SW480 (cell line): ENCODE measurements at regions not wholly inside any gene's neighbourhood (a gene's known extent, or its start where the extent isn't known, plus 50 kb on each side); places are given as distances from the start of the nearest gene placed in this dataset.
"Not testable (repeated sequence)": the region's sequence is repeated elsewhere in the genome, so short reads cannot be mapped to it uniquely, and the experiment has no call there.

Experiments
- DNase-seq: peaks from one replicate; pipeline ENCODE4 v3.0.0-alpha.2; 2016; ENCODE audit warnings: low spot score

DNA sequence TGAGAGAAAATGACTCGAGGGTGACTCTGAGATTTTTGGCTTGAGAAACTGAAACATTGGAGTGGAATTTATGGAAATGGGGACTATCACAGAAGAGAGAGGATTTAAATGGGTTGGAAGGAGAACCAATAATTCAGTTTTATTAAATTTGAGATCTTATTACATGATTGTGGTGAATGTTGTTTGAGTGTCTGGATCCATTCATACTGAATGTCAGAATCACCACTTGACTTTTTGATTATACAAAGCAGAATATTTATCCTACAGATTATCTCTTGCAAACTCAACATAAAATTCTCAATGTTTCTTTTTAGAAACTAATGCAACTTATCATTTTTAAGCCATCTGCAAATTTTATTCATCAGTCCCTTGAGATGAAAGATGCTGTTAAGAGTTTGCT is 332.8 kb downstream of the CNTN3 start:
- DNase-seq: no peak

DNA sequence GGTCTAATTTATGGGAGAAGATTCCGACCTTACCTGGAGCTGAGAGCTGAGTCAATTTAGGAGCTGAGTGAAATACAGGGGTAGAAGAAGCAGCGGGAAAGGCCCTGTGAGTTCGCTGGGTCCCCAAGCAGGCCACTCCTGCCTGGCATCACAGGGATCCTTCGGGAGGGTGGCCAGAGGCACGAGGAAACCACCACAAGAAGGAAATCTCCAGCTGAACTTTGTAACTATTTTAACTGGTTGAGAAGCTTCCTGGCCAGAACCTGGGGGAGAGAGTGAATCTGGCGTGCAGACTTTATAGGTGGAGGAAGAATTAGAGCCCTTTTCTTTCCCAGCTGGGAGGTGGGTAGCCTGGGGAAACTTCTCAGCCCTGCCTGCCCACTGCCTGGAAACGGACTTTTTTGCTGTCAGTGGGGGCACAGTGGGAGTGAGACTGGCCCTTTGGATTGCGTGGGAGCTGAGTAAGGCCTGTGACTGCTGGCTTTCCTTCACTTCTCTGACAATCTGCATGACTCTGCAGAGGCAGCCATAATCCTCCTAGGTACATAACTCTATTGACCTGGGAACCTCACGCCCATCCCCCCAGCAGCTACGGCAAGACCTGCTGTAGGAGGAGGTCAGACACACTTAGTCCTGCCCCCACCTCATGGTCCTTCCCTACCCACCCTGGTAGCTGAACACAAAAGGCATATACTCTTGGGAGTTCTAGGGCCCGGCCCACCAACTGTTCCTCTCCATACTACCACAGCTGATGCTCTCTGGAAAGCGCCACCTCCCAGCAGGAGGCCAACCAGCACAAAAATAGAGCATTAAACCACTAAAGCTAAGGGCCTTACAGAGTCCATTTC is 340.7 kb downstream of the CNTN3 start:
- DNase-seq: no peak

DNA sequence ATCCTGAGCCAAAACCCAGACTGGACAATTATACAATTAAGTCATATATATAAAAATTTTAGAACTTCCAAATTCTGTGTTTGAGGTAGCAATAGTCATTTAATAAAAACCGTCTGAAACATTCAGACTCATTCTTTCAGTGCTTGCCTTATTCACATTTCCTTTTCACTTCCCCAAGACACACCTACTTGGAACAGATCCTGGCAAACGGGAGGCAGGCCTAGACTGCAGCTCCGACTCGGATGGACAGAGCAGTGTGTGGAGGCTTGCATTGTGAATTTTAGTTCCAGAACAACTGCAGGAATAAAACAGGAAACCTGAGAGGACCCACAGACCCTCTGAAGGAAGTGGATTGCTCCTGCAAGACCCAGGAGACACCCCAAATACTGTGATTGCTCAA is 341.4 kb downstream of the CNTN3 start:
- no peak for DNase-seq

DNA sequence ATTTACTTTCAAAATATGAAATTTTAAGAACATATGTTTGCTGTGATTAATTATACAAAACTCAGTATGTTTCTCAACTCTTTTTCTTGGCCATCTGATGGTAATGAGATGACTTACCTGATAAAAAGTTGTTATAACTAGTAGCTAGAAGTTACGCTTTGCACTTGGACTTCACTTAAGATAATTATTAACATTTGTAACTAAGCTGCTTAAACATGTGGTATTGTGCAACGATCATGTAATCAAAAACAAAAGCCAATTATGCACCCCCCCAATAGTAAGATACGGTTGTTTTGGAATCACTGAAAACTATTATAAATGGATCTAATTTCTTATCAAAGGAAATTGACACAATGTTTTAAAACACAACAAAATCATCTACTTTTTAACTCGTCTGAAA is 342.9 kb downstream of the CNTN3 start:
- no peak for DNase-seq

DNA sequence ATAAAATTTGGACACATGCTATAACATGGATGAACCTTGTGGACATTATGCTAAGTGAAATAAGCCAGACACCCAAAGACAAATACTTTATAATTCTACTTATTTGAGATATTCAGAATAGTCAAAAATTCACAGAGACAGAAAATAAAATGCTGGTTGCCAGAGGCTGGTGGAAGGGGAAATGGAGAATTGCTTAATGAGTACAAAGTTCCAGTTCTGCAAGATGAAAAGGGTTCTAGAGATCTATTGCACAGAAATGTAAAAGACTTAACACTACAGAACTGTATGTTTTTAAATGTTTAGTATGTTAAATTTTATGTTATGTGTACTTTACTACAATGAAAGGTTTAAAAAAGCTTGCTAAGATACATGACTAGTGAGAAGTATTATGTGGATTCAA is 344.8 kb downstream of the CNTN3 start:
- DNase-seq: no peak

DNA sequence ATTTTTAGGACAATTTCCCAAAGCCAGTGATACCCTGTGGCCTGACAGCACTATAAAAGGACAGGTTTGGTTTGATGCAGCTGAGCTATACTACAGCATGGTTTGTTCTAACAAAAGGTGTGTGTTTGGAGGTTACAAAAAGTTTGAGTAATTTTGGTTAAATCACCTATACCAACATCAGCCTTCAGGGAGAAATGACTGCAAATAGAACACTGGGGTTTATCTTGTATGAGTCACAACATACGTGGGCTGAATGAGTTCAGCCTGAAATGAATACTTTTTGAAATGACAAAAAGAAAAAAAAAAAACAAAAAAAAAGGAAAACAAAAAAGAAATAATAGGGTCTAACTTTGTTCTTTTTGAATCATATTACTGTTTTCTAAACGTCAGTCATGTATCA is 345.7 kb downstream of the CNTN3 start:
- DNase-seq: no peak

DNA sequence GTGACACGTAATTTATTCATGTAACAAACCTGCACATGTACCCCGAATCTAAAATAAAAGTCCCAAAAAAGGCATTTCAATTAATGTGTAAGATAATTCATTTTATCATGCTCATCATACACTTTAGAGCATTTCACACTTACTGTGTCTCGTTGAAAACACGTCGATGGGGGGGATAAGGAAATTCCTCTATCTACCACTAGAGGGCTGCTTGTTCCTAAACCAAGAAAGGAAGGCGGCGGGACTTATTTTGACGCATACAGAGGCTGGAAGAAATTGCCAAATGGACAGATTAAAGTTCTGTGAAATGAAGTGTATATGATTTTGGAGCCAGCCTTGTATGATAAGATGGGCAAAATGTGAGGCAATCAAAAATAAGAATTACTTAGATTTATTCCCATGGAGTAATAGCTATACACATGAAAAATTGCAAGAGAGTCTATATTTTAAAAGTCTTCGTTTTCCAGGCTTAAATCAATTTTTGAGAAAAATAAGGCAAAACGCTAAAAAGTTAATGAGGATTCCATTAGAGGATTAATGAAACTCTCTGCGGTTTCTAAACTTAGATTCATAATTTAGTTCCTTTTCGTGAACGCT is 346.8 kb downstream of the CNTN3 start:
- peak; percentile 59 for DNase-seq

DNA sequence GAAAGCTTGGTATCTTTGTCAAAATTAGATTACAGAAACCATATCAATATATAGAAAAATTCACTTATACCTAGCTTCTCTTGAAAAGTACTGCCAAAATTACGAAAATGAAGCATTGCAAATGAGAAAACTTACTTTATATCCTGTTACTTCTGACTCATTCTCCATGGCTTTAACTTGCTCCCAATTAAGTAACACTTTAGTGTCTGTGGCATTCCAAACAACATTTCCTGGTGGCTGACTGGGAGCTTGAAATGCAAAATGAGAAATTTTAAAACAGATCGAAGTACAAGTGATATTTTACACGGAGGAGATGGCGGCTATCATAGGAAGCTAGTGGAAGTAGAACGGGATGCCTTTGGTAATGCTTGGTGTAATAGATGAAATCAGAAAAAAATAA is 347.3 kb downstream of the CNTN3 start:
- no peak for DNase-seq

DNA sequence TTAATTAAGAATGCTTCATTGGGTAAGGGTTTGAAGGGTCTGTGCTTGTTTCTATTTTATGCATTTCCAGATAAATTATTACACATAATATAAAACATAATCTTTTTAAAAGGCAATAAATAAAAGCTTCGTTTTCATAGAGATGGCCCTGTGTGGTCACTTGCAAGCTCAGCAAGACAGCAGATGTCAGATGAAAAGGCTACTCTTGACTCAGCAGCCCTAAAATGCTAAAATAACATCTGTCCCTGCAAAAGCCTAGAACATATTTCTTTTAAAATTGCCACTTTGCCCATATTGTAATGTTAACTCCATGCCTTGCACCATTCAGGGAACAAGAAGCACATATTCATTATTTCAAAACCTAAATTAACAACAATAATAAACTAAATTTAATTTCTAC is 349.4 kb downstream of the CNTN3 start:
- no peak for DNase-seq

DNA sequence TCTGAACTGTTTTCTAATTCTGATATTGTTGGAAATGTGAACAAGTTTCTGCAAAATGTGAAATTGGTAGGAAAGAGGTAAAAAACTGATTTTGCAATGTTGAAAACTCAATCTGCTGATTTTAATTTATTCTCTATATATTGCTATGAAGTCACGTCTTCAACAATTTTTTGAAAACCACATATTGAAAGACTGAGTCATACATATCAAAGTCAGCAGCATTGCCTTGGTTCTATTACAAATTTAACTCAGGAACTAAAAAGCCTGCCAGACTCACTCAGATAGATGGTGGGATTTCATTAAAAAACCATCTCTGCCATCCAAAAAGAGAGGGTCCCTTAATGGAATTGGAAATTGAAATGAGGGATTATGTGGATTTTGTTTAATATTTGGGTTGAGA is 351.4 kb downstream of the CNTN3 start:
- DNase-seq: no peak

DNA sequence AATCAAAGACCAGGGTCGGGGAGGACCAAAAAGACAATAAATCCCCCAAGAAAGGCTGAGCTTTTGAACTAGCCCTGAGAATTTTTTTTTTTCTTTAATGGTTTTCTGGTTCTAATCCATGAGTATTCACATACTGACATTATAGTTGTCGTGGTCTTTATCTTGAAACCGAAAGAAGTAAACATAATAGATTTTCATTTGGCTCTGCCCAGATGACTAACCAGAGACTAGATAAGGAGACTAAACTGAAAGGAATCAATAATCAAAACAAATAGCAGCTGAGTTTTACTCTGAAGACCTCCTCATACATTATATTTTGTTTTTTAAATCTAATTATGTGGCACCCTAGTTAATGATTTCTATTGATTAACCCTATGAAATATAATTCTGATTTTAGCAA is 381.4 kb downstream of the CNTN3 start:
- DNase-seq: no peak

DNA sequence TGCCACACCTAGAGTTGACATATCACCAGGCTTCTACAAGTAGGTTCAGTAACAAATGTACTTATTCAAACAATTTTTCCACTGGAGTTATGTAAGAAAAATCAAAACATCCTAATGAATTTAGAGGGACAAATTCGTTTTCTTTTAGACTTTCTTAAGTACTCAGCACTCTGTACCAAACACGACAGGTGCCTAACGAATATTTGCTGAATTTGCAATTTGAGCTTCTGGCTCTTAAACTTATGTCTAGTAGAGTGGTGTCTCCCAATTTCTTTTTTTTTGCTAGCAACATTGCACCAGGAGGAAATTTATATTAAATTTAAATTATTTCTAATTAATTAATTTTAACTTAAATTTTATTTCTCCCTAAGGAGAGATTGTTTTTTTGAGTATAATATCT is 397.0 kb downstream of the CNTN3 start:
- DNase-seq: no peak

DNA sequence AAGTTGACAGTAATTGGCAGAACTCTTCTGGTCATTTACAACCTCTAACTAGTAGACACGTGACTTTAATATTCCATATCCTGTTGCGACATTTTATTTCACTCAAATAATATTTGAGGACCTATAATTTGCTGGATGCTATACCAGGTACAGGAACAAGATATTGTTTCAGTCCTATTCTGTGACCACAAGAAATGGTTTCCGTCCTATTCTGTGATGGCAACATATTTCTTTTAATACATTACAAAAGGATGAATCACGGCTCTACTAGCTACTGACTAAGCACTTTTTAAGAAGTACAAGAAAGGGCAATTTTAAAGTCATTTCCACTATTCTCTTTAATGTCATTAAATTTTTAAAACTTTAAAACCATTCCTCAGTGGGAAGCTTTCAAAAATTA is 400.2 kb downstream of the CNTN3 start:
- no peak for DNase-seq

DNA sequence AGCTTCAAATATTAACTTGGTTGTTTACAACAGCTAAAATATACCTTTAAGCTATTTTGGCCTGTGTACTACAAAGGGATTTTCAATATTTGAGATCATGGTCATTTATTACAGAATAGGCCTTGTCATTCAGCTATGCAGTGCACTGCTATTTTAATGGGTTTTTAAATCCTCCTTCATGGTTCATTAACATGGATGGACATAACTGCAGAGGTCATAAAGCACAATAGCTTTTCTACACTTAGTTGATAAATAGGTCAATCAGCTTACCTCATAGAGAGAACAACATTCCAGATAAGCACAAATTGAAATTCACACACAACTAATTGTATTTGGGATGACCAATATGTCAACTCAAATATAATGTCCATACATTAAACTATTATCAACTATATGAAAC is 403.7 kb downstream of the CNTN3 start:
- no peak for DNase-seq

DNA sequence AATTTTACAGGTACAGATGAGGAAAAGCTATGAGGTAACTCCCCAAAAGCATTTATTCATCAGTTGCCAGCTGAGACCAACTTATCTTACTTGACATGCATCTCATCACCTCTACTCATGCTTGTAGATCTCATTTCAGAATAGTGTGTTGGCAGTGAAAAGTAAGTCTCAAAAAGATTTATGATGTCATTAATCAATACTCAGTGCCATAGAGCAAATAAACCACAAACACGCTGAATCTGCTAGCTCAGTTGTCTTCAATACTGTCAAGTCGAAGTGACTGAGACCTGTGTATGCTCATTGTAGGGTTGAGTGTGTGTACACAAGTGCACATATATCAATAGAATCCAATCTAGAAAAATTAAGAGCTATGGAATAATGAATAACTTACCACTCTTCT is 413.5 kb downstream of the CNTN3 start:
- no peak for DNase-seq

DNA sequence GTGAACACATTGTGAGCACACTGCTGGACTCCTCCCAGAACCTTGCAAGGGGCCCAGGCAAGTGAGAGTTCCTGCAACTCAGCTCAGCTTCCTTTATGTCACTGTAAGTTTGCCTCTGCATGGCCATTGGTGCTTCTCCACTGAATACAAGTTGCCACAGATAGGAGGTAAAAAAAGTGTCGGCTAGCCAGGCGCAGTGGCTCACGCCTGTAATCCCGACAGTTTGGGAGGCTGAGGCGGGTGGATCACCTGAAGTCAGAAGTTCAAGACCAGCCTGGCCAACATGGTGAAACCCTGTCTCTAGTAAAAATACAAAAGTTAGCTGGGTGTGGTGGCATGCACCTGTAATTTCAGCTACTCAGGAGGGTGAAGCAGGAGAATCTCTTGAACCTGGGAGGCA is 435.8 kb downstream of the CNTN3 start:
- DNase-seq: not testable (repeated sequence)

DNA sequence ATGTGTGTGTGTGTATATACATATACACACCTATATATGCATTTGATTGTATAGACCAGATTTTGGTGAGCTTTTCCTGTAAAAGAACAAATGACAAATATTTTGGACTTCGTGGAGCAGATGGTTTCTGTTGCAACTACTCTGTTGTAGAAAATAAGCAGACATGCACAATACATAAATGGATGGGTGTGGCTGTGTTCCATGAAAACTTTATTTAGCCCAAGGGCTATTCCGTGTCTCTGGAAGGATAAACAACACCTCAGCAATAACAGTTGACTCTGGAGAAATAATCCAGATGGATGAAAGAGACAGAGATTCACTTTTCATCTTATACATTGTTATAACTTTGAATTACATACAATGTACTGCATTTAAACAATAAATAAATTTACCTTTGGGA is 441.4 kb downstream of the CNTN3 start:
- no peak for DNase-seq

DNA sequence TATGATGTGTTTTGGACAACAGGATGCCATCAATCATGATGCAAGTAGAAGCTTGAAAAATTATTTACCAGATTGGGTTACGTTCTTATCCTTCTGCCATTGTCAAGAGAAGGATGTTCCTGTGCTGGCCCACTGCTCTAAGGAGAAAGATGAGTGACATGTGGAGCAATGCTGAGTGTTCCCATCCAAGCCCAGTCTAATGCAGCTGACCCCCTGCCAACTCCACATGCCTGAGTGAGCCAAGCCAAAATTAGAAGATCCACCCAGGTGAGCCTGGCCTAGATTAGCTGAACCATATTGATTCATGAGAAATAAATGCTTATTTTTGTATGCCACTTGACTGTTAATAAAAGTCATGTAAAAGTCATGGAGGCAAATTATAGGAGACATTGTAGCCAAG is 446.5 kb downstream of the CNTN3 start:
- no peak for DNase-seq

DNA sequence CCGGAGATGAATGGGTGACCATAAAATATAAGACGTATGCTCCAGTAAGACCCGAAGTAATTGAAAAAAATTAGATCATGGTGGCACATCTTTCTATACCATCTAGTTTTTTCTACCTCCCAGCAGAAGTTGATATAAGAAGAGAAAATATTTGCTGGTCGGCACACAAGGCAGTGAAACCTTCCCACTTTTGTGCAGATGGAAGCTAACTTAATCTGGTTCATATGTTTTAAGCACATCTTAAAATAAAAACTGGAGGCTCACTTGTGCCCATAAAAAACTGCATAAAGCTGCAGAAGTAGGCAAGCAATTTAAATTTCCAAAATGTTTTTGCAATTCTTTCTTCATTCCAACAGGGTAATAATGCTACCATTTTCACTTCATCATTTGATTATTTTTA is 449.2 kb downstream of the CNTN3 start:
- no peak for DNase-seq

DNA sequence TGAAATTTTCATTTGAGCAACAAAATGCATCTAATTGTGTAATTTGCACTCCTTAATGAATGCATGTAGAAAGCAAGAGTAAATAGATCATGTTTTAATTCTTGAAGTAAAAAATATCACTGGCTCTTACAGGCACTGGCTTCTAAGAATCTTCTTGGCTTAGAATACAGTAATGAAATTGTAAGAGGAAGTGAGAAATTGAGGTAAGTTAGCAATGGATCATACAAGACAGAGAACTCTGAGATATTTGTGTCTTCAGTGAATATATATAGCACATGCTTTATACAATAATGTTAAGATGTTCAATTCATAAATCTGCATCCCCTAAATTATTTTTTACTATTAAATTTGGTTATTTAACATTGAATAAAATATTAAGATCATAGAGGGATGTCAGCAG is 465.0 kb downstream of the CNTN3 start:
- no peak for DNase-seq

DNA sequence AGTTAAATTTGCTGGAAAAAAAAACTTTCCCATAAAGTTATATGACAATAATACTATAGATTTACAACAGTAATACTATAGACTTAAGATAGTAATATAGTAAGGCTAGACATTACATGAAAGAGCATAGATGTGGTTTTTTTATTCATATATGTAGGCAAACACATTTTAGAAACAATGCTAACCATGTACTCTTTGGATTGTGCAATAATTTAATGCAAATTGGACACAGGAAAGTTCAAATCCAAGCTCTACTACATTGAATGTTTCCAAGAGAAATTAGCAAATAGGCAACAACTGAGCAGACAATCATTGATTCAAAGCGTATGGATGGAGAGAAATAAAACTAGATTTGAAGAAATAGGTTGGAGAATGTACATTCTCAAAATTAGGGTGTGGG is 469.2 kb downstream of the CNTN3 start:
- no peak for DNase-seq

DNA sequence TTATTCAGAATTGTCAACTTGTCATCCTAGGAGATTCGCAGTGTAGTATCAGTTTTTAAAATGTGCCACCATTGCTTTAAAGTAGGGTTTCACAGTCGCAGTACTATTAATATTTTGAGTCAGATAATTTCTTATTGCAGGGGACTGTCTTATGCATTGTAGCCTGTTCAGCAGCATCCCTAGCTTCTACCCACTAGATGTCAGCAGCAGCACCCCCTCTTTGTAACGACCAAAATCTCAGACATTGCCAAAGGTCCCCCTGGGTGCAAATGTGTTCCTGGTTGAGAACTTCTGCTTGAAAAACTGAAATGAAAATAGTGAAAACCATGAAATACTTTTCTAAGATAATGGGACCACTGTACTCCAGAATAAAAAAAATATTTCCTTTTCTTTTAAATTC is 474.8 kb downstream of the CNTN3 start:
- no peak for DNase-seq

DNA sequence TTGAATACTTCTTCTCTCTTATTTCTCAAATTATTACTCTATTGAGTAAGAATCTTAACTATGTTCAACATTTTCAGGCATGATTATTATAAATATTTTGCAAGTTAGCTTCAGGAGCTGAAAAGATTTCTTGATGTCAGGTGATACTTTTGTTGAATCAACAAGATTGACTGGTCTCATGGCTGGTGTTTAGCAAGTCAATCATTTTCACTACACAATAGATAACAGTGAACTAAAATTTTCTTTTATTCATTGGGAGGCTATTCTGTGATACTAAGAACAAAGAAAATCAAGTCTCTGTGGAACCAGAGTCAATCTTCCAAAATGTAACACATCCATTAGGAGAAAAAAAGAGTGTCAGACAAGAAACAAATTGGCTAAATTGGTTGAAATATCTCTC is 476.7 kb downstream of the CNTN3 start:
- DNase-seq: no peak

DNA sequence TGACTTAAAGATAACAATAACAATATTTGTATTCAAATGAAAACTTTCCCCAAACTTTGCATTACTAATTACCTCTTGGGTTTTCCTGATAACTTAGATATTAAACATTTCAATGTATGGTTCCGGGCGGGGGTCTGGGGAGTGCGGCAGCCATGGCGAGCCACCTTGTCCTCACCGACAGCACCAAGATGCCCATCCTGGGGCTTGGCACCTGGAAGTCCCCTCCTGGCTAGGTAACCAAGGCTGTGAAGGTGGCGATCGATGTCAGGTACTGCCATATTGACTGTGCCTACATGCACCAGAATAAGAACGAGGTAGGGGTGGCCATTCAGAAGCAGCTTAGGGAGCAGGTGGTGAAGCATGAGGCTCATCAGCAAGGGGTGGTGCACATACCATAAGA is 478.7 kb downstream of the CNTN3 start:
- DNase-seq: no peak
